Neural cell (in vitro differentiated cells): ENCODE measurements at regions not wholly inside any gene's neighbourhood (a gene's known extent, or its start where the extent isn't known, plus 50 kb on each side); places are given as distances from the start of the nearest gene placed in this dataset.
"Not testable (repeated sequence)": the region's sequence is repeated elsewhere in the genome, so short reads cannot be mapped to it uniquely, and the experiment has no call there.

Source experiments
- H2AFZ ChIP-seq: fragments of 200-600, 300-800 bp; sonication (generic), shearing (Covaris generic); 2 replicates; pipeline ENCODE4 v1.6.0; 2014; ENCODE audit warnings: low read depth, mild to moderate bottlenecking, antibody characterized with exemption, low read length, moderate library complexity
- H3F3A ChIP-seq: fragments of 200-600 bp; shearing (Covaris generic); 2 replicates; pipeline ENCODE4 v1.6.1; 2016; ENCODE audit warnings: mild to moderate bottlenecking, moderate library complexity, mixed read lengths, antibody characterized with exemption, low read length; ENCODE audit not compliant: insufficient read depth, poor library complexity, severe bottlenecking
- H3K27ac ChIP-seq: fragments of 200-600, 300-800 bp; sonication (generic), shearing (Covaris generic); 2 replicates; pipeline ENCODE4 v1.5.1; 2014; ENCODE audit warnings: mild to moderate bottlenecking, low read length, moderate library complexity
- H3K27me3 ChIP-seq: fragments of 300-800, 200-600 bp; sonication (generic), shearing (Covaris generic); 2 replicates; pipeline ENCODE4 v1.6.0; 2014; ENCODE audit warnings: mild to moderate bottlenecking, low read depth, low read length, moderate library complexity; ENCODE audit not compliant: insufficient read depth
- H3K36me3 ChIP-seq: fragments of 300-800, 200-600 bp; sonication (generic), shearing (Covaris generic); 2 replicates; pipeline ENCODE4 v1.5.1; 2014; ENCODE audit warnings: mild to moderate bottlenecking, antibody characterized with exemption, low read length, moderate library complexity; ENCODE audit not compliant: insufficient read depth
- H3K4me2 ChIP-seq: fragments of 300-800, 200-600 bp; sonication (generic), shearing (Covaris generic); 2 replicates; pipeline ENCODE4 v1.6.0; 2014; ENCODE audit warnings: mild to moderate bottlenecking, low read length
- H3K4me3 ChIP-seq: fragments of 300-800, 200-600 bp; sonication (generic), shearing (Covaris generic); 2 replicates; pipeline ENCODE4 v1.5.1; 2014; ENCODE audit warnings: mild to moderate bottlenecking, low read length, moderate library complexity
- H3K79me2 ChIP-seq: fragments of 200-600 bp; shearing (Covaris generic); replicated peaks from 2 replicates; pipeline ENCODE4 v1.6.0; 2014; ENCODE audit warnings: mild to moderate bottlenecking, low read length, moderate library complexity; ENCODE audit not compliant: insufficient read depth
- H3K9ac ChIP-seq: fragments of 300-800, 200-600 bp; sonication (generic), shearing (Covaris generic); 2 replicates; pipeline ENCODE4 v1.6.1; 2016; ENCODE audit warnings: mild to moderate bottlenecking, low read length, mixed read lengths
- H3K9me2 ChIP-seq: fragments of 200-600 bp; shearing (Covaris generic); 2 replicates; pipeline ENCODE4 v1.6.1; 2016; ENCODE audit warnings: mild to moderate bottlenecking, low read length, mixed read lengths; ENCODE audit not compliant: insufficient read depth
- H3K9me3 ChIP-seq: fragments of 200-600, 300-800 bp; sonication (generic), shearing (Covaris generic); 2 replicates; pipeline ENCODE4 v1.6.1; 2016; ENCODE audit warnings: mild to moderate bottlenecking, mixed run types, low read length, moderate library complexity, mixed read lengths
- H4K20me1 ChIP-seq: fragments of 200-600 bp; shearing (Covaris generic); 2 replicates; pipeline ENCODE4 v1.6.1; 2016; ENCODE audit warnings: mild to moderate bottlenecking, mixed run types; ENCODE audit not compliant: insufficient read depth
- EZH2 ChIP-seq: fragments of 200-600, 300-800 bp; shearing (Covaris generic), sonication (generic); IDR thresholded peaks from 2 replicates; pipeline ENCODE4 v1.6.1; 2014; ENCODE audit warnings: antibody characterized with exemption, low read length, borderline replicate concordance, mild to moderate bottlenecking; ENCODE audit not compliant: insufficient read depth, poor library complexity, severe bottlenecking
- MXI1 ChIP-seq: fragments of 450-650 bp; conservative IDR thresholded peaks from 2 replicates; pipeline ENCODE4 v1.6.1; 2014; ENCODE audit warnings: antibody characterized with exemption, mild to moderate bottlenecking; ENCODE audit not compliant: poor library complexity, severe bottlenecking
- POLR2AphosphoS5 ChIP-seq: IDR thresholded peaks from 2 replicates; pipeline ENCODE4 v1.6.1; 2012
- RAD21 ChIP-seq: fragments of 450-650 bp; conservative IDR thresholded peaks from 2 replicates; pipeline ENCODE4 v1.6.1; 2014; ENCODE audit warnings: antibody characterized with exemption, mild to moderate bottlenecking, moderate library complexity
- SMC3 ChIP-seq: fragments of 450-650 bp; conservative IDR thresholded peaks from 2 replicates; pipeline ENCODE4 v1.6.1; 2014; ENCODE audit warnings: antibody characterized with exemption, mild to moderate bottlenecking, moderate library complexity; ENCODE audit not compliant: poor library complexity
- TAF1 ChIP-seq: IDR thresholded peaks from 2 replicates; pipeline ENCODE4 v1.6.1; 2012; ENCODE audit warnings: low read depth
- TF ChIP-seq, protein P1 (sequence below): fragments of 450-650 bp; IDR thresholded peaks from 2 replicates; pipeline ENCODE4 v1.5.1; 2014; ENCODE audit warnings: antibody characterized with exemption, mild to moderate bottlenecking, moderate library complexity; ENCODE audit not compliant: poor library complexity, severe bottlenecking
- TF ChIP-seq, protein P2 (sequence below): IDR thresholded peaks from 2 replicates; pipeline ENCODE4 v1.6.1; 2012; ENCODE audit warnings: borderline replicate concordance

DNA sequence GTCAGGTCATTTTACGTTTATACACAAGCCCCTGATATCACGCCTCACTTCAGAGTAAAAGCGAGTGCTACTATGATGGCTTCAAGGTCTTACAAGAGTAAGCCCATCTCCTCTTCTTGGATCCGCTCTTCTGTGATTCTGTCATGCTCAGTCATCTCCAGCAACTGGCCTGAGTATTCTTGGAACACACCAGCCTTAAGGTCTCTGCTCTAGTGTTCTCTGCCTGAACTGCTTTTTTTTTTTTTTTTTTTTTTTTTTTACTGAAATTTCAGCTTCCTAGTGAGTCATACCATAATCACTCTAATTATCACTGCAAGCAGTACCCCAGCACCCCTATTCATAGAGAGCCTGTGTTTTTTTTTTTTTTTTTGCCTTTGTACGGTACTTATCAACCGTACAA lies 1228.9 kb downstream of the CNTNAP5 start:
- Histone ChIP-seq H3K9me2 (no peaks in the 10 kb centered on the region), H2AFZ (no peak overlapping the region), H3K79me2 (no peaks in the 10 kb centered on the region), H3K4me2 (no peak overlapping the region), H3K36me3 (no peaks in the 10 kb centered on the region), H3K4me3 (no peak overlapping the region), H3K27me3 (no peaks in the 10 kb centered on the region), H3K9me3 (no peaks in the 10 kb centered on the region), H3K9ac (no peak overlapping the region), H3F3A (no peaks in the 10 kb centered on the region), H3K27ac (no peak overlapping the region), H4K20me1 (no peaks in the 10 kb centered on the region)
- no peak for TF ChIP-seq POLR2AphosphoS5
- no peak for TF ChIP-seq TAF1
- no peak for TF ChIP-seq MXI1
- no peak for TF ChIP-seq EZH2
- TF ChIP-seq, protein P1, sequence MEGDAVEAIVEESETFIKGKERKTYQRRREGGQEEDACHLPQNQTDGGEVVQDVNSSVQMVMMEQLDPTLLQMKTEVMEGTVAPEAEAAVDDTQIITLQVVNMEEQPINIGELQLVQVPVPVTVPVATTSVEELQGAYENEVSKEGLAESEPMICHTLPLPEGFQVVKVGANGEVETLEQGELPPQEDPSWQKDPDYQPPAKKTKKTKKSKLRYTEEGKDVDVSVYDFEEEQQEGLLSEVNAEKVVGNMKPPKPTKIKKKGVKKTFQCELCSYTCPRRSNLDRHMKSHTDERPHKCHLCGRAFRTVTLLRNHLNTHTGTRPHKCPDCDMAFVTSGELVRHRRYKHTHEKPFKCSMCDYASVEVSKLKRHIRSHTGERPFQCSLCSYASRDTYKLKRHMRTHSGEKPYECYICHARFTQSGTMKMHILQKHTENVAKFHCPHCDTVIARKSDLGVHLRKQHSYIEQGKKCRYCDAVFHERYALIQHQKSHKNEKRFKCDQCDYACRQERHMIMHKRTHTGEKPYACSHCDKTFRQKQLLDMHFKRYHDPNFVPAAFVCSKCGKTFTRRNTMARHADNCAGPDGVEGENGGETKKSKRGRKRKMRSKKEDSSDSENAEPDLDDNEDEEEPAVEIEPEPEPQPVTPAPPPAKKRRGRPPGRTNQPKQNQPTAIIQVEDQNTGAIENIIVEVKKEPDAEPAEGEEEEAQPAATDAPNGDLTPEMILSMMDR = no peak

DNA sequence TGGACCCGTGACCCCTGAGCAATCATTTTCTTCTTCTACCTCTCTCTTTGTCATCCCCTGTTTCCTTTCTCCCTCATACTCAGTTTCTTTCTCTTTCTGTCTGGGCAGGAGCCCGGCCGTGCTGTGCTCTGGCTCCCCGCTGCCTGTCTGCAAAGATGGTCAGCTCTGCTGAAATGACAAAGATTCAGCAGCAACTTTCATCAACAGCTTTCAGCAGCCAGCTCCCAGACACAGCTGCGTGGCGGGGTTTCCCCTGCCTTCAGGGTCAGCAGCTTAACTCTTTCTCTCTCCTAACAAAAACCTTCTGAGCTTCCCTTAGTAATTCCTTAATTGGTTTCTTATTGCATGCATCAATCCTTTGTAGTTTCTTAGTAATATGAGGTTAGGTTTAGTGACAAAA lies 1234.4 kb downstream of the CNTNAP5 start:
- H4K20me1 ChIP-seq = no peaks in the 10 kb centered on the region
- H3K27ac ChIP-seq = no peak overlapping the region
- no peak overlapping the region for H2AFZ ChIP-seq
- no peaks in the 10 kb centered on the region for H3F3A ChIP-seq
- no peaks in the 10 kb centered on the region for H3K36me3 ChIP-seq
- H3K9ac ChIP-seq = no peak overlapping the region
- H3K79me2 ChIP-seq = no peaks in the 10 kb centered on the region
- no peaks in the 10 kb centered on the region for H3K9me2 ChIP-seq
- H3K27me3 ChIP-seq = no peaks in the 10 kb centered on the region
- no peak overlapping the region for H3K4me2 ChIP-seq
- H3K9me3 ChIP-seq = no peaks in the 10 kb centered on the region
- no peak overlapping the region for H3K4me3 ChIP-seq
- TF ChIP-seq EZH2 (no peak), MXI1 (no peak), POLR2AphosphoS5 (no peak), RAD21 (no peak), SMC3 (no peak)
- TF ChIP-seq, protein P1 = no peak
- TF ChIP-seq, protein P2, sequence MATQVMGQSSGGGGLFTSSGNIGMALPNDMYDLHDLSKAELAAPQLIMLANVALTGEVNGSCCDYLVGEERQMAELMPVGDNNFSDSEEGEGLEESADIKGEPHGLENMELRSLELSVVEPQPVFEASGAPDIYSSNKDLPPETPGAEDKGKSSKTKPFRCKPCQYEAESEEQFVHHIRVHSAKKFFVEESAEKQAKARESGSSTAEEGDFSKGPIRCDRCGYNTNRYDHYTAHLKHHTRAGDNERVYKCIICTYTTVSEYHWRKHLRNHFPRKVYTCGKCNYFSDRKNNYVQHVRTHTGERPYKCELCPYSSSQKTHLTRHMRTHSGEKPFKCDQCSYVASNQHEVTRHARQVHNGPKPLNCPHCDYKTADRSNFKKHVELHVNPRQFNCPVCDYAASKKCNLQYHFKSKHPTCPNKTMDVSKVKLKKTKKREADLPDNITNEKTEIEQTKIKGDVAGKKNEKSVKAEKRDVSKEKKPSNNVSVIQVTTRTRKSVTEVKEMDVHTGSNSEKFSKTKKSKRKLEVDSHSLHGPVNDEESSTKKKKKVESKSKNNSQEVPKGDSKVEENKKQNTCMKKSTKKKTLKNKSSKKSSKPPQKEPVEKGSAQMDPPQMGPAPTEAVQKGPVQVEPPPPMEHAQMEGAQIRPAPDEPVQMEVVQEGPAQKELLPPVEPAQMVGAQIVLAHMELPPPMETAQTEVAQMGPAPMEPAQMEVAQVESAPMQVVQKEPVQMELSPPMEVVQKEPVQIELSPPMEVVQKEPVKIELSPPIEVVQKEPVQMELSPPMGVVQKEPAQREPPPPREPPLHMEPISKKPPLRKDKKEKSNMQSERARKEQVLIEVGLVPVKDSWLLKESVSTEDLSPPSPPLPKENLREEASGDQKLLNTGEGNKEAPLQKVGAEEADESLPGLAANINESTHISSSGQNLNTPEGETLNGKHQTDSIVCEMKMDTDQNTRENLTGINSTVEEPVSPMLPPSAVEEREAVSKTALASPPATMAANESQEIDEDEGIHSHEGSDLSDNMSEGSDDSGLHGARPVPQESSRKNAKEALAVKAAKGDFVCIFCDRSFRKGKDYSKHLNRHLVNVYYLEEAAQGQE = no peak

DNA sequence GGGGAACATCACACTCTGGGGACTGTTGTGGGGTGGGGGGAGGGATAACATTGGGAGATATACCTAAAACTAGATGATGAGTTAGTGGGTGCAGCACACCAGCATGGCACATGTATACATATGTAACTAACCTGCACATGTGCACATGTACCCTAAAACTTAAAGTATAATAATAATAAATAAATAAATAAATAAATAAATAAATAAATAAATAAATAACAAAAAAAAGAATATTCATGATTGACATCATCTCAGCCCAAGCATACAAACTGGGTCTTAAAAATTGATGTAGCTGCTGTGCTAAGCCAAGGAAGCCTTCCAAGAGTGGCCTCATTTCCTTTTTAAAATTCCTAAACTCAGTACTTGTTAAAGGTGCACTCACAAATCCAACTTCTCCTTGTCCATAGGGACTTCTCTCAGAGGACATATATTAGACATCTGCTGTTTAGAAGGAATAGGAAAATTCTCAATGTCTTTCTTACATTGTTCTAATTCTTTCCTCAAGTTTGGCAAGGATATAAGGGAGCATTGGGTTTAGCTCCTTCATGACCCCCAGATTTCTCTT lies 1235.4 kb downstream of the CNTNAP5 start:
- not testable (repeated sequence) for H3K27ac ChIP-seq, H3K79me2 ChIP-seq, H4K20me1 ChIP-seq, H3K4me3 ChIP-seq, H3K4me2 ChIP-seq, H3F3A ChIP-seq, H3K9me3 ChIP-seq, H3K27me3 ChIP-seq, H3K9me2 ChIP-seq, H3K36me3 ChIP-seq, H3K9ac ChIP-seq, H2AFZ ChIP-seq
